H1 (cell line): ENCODE measurements at regions not wholly inside any gene's neighbourhood (a gene's known extent, or its start where the extent isn't known, plus 50 kb on each side); places are given as distances from the start of the nearest gene placed in this dataset.

Experiments
- CTCF ChIA-PET: fragments of 300-600 bp; sonication (Branson Sonifier 250); formaldehyde crosslinking; loops from one replicate; lab custom pipeline; 2021; ENCODE audit not compliant: partially characterized antibody; lab: Charles Lee
- POLR2A ChIA-PET: fragments of 300-600 bp; sonication (Branson Sonifier 250); formaldehyde crosslinking; loops from one replicate; lab custom pipeline; 2021; ENCODE audit warnings: inconsistent platforms; ENCODE audit not compliant: partially characterized antibody; lab: Charles Lee
- DNase-seq, 2 experiments: peaks; one replicate each; pipeline versions ENCODE4 v3.0.0 to v3.0.0-alpha.2; 2010 to 2022; ENCODE audit warnings: low spot score in 2 of 2, low read depth in 1 of 2, mixed read lengths in 1 of 2
- FAIRE-seq: peaks from 2 replicates; lab custom pipeline; 2011; peaks lifted over from hg19 to GRCh38; lab: Jason Lieb, UNC
- H2AFZ ChIP-seq: 2 replicates; pipeline ENCODE4 v1.8.1; 2012; ENCODE audit warnings: low read length, inconsistent platforms
- H2AK5ac ChIP-seq: 2 replicates; pipeline ENCODE4 v1.6.1; 2013; ENCODE audit warnings: low read depth, low read length
- H2BK120ac ChIP-seq: replicated peaks from 2 replicates; pipeline ENCODE3; 2013; ENCODE audit warnings: low read depth, low read length, inconsistent platforms
- H2BK12ac ChIP-seq: 2 replicates; pipeline ENCODE4 v1.6.1; 2013; ENCODE audit warnings: low read depth, low read length
- H2BK15ac ChIP-seq: 2 replicates; pipeline ENCODE4 v1.6.1; 2013; ENCODE audit warnings: low read length
- H2BK20ac ChIP-seq: 2 replicates; pipeline ENCODE4 v1.6.1; 2013; ENCODE audit warnings: low read length
- H2BK5ac ChIP-seq: 2 replicates; pipeline ENCODE4 v1.6.1; 2013; ENCODE audit warnings: low read depth, low read length
- H3K14ac ChIP-seq: 2 replicates; pipeline ENCODE4 v1.6.1; 2013; ENCODE audit warnings: inconsistent platforms; ENCODE audit not compliant: insufficient read length
- H3K18ac ChIP-seq: 2 replicates; pipeline ENCODE4 v1.6.1; 2013; ENCODE audit warnings: low read length; ENCODE audit errors: extremely low read depth
- H3K23ac ChIP-seq: 2 replicates; pipeline ENCODE4 v1.6.1; 2013; ENCODE audit warnings: inconsistent platforms; ENCODE audit not compliant: insufficient read length
- H3K23me2 ChIP-seq: 2 replicates; pipeline ENCODE4 v1.6.1; 2013; ENCODE audit warnings: low read depth, low read length
- H3K27ac ChIP-seq: 2 replicates; pipeline ENCODE4 v1.6.1; 2011; ENCODE audit warnings: low read depth, low read length, inconsistent platforms
- H3K27me3 ChIP-seq, 4 experiments: replicated peaks in 1 of 4; 1 replicate in 1 of 4; 2 replicates in 3 of 4; pipeline versions ENCODE4 v1.6.1 to v1.8.1; 2011 to 2013; ENCODE audit warnings: low read length in 3 of 4, mild to moderate bottlenecking in 3 of 4, inconsistent platforms in 2 of 4, mixed read lengths in 2 of 4, moderate library complexity in 1 of 4; ENCODE audit not compliant: control insufficient read depth in 3 of 4, insufficient read depth in 3 of 4; ENCODE audit errors: extremely low read depth in 1 of 4
- H3K36me3 ChIP-seq, 4 experiments: 2 replicates each; pipeline versions ENCODE4 v1.6.1 to v1.8.1; 2011 to 2013; ENCODE audit warnings: mild to moderate bottlenecking in 4 of 4, low read length in 3 of 4, moderate library complexity in 2 of 4, control low read depth in 1 of 4, inconsistent platforms in 1 of 4; ENCODE audit not compliant: insufficient read depth in 4 of 4, control insufficient read depth in 2 of 4
- H3K4ac ChIP-seq: replicated peaks from 2 replicates; pipeline ENCODE3; 2013; ENCODE audit warnings: low read length, low read depth, mixed read lengths, inconsistent platforms; ENCODE audit not compliant: insufficient read length
- H3K4me1 ChIP-seq, 4 experiments: replicated peaks in 1 of 4; 1 replicate in 1 of 4; 2 replicates in 3 of 4; pipeline versions ENCODE4 v1.6.1 to v1.8.1; 2011 to 2013; ENCODE audit warnings: low read length in 3 of 4, inconsistent platforms in 2 of 4, mixed read lengths in 1 of 4; ENCODE audit not compliant: insufficient read depth in 4 of 4, control insufficient read depth in 3 of 4
- H3K4me2 ChIP-seq, 2 experiments: 2 replicates each; pipeline versions ENCODE4 v1.6.1 to v1.8.1; 2011 to 2013; ENCODE audit warnings: low read depth in 2 of 2, low read length in 2 of 2, control low read depth in 1 of 2, inconsistent platforms in 1 of 2, mild to moderate bottlenecking in 1 of 2; ENCODE audit not compliant: insufficient read depth in 1 of 2
- H3K4me3 ChIP-seq, 4 experiments: fragments of 200-600, 300-600 bp in 1 of 4; sonication (generic), shearing (Covaris generic), sonication (Bioruptor Twin) in 1 of 4; 2 replicates each; pipeline versions ENCODE4 v1.5.1 to v1.8.1; 2011 to 2016; ENCODE audit warnings: low read length in 4 of 4, low read depth in 3 of 4, control low read depth in 2 of 4, inconsistent platforms in 2 of 4, mild to moderate bottlenecking in 2 of 4, mixed read lengths in 1 of 4, moderate library complexity in 1 of 4; ENCODE audit not compliant: insufficient read depth in 2 of 4; ENCODE audit errors: extremely low read depth in 1 of 4
- H3K56ac ChIP-seq: replicated peaks from 2 replicates; pipeline ENCODE3; 2013; ENCODE audit warnings: low read depth, mild to moderate bottlenecking, mixed read lengths, low read length, inconsistent platforms; ENCODE audit not compliant: insufficient read length
- H3K79me1 ChIP-seq: 2 replicates; pipeline ENCODE4 v1.6.1; 2013; ENCODE audit warnings: low read depth, low read length, control low read depth
- H3K79me2 ChIP-seq, 2 experiments: 2 replicates each; pipeline versions ENCODE4 v1.6.1 to v1.8.1; 2012 to 2013; ENCODE audit warnings: low read length in 2 of 2, mild to moderate bottlenecking in 2 of 2, inconsistent platforms in 1 of 2; ENCODE audit not compliant: insufficient read depth in 2 of 2, control insufficient read depth in 1 of 2
- H3K9ac ChIP-seq, 4 experiments: replicated peaks in 1 of 4; 1 replicate in 1 of 4; 2 replicates in 3 of 4; pipeline versions ENCODE4 v1.6.1 to v1.8.1; 2011 to 2013; ENCODE audit warnings: low read depth in 3 of 4, low read length in 3 of 4, control low read depth in 2 of 4, mild to moderate bottlenecking in 2 of 4, moderate library complexity in 2 of 4, inconsistent platforms in 1 of 4; ENCODE audit errors: extremely low read depth in 1 of 4
- H3K9me3 ChIP-seq, 2 experiments: 2 replicates each; pipeline versions ENCODE4 v1.6.1 to v1.8.1; 2012 to 2013; ENCODE audit warnings: mild to moderate bottlenecking in 2 of 2, moderate library complexity in 2 of 2, control low read depth in 1 of 2, inconsistent platforms in 1 of 2, low read depth in 1 of 2, low read length in 1 of 2, mixed read lengths in 1 of 2; ENCODE audit not compliant: insufficient read depth in 2 of 2
- H4K20me1 ChIP-seq, 2 experiments: replicated peaks in 1 of 2; 2 replicates each; pipeline versions ENCODE3 to v1.8.1; 2011 to 2013; ENCODE audit warnings: inconsistent platforms in 2 of 2, low read length in 2 of 2, mild to moderate bottlenecking in 1 of 2; ENCODE audit not compliant: insufficient read depth in 2 of 2, control insufficient read depth in 1 of 2
- H4K5ac ChIP-seq: 2 replicates; pipeline ENCODE4 v1.6.1; 2013; ENCODE audit warnings: low read length, low read depth, mixed read lengths, inconsistent platforms; ENCODE audit not compliant: insufficient read length
- H4K8ac ChIP-seq: 2 replicates; pipeline ENCODE4 v1.8.0; 2013; ENCODE audit warnings: mild to moderate bottlenecking, moderate library complexity, low read length, inconsistent platforms; ENCODE audit not compliant: insufficient read depth; ENCODE audit errors: extremely low read depth
- H4K91ac ChIP-seq: replicated peaks from 2 replicates; pipeline ENCODE3; 2013; ENCODE audit warnings: low read length, mixed read lengths, inconsistent platforms; ENCODE audit not compliant: insufficient read length
- ASH2L ChIP-seq: fragments of 200-600, 300-600 bp; sonication (generic); IDR thresholded peaks from one replicate; pipeline ENCODE4 v1.7.1; 2017; ENCODE audit warnings: low read length
- CBX5 ChIP-seq: fragments of 300-800, 300-1000 bp; sonication (generic); IDR thresholded peaks from 2 replicates; pipeline ENCODE4 v1.7.1; 2016; ENCODE audit warnings: antibody characterized with exemption, low read length, low read depth
- CBX8 ChIP-seq: fragments of 300-800, 300-1000 bp; sonication (generic); IDR thresholded peaks from 2 replicates; pipeline ENCODE4 v1.7.1; 2016; ENCODE audit warnings: low read depth, low read length, borderline replicate concordance
- CEBPB ChIP-seq: IDR thresholded peaks from 2 replicates; pipeline ENCODE4 v1.6.1; 2012; ENCODE audit warnings: low read depth, low read length
- EGR1 ChIP-seq: IDR thresholded peaks from 2 replicates; pipeline ENCODE4 v1.6.1; 2011; ENCODE audit warnings: low read depth, low read length, borderline replicate concordance
- EP300 ChIP-seq, 2 experiments: IDR thresholded peaks; 1 replicate in 1 of 2; 2 replicates in 1 of 2; pipeline ENCODE4 v1.6.1; 2011 to 2012; ENCODE audit warnings: low read depth in 2 of 2, low read length in 2 of 2, mild to moderate bottlenecking in 2 of 2, borderline replicate concordance in 1 of 2, inconsistent platforms in 1 of 2, moderate library complexity in 1 of 2
- GABPA ChIP-seq: IDR thresholded peaks from 2 replicates; pipeline ENCODE4 v1.6.1; 2011; ENCODE audit warnings: mild to moderate bottlenecking, low read length, moderate library complexity, borderline replicate concordance; ENCODE audit not compliant: insufficient read depth
- HDAC2 ChIP-seq, 2 experiments: fragments of 300-600 bp in 1 of 2; sonication (generic) in 1 of 2; IDR thresholded peaks; 2 replicates each; pipeline ENCODE4 v1.6.1; 2011 to 2012; ENCODE audit warnings: low read depth in 2 of 2, low read length in 2 of 2, mild to moderate bottlenecking in 2 of 2, moderate library complexity in 2 of 2, borderline replicate concordance in 1 of 2, inconsistent platforms in 1 of 2
- KDM1A ChIP-seq: fragments of 200-600, 300-600 bp; sonication (generic); IDR thresholded peaks from 2 replicates; pipeline ENCODE4 v1.7.1; 2016; ENCODE audit warnings: mild to moderate bottlenecking, low read length, borderline replicate concordance
- KDM4A ChIP-seq: IDR thresholded peaks from one replicate; pipeline ENCODE4 v1.7.1; 2012; ENCODE audit warnings: low read depth, mild to moderate bottlenecking, moderate library complexity, low read length, inconsistent platforms; ENCODE audit not compliant: severe bottlenecking
- POLR2A ChIP-seq, 2 experiments: IDR thresholded peaks; 1 replicate in 1 of 2; 2 replicates in 1 of 2; pipeline ENCODE4 v1.6.1; 2011; ENCODE audit warnings: low read depth in 2 of 2, low read length in 2 of 2, mild to moderate bottlenecking in 2 of 2; ENCODE audit errors: control extremely low read depth in 1 of 2
- POU5F1 ChIP-seq: IDR thresholded peaks from 2 replicates; pipeline ENCODE4 v1.6.1; 2011; ENCODE audit warnings: low read depth, mild to moderate bottlenecking, low read length, moderate library complexity
- SIRT6 ChIP-seq: IDR thresholded peaks from one replicate; pipeline ENCODE4 v1.7.1; 2012; ENCODE audit warnings: low read length, inconsistent platforms
- SIX5 ChIP-seq: IDR thresholded peaks from 2 replicates; pipeline ENCODE4 v1.6.1; 2011; ENCODE audit warnings: mild to moderate bottlenecking, low read depth, low read length
- SP1 ChIP-seq: IDR thresholded peaks from 2 replicates; pipeline ENCODE4 v1.6.1; 2011; ENCODE audit warnings: low read depth, low read length
- ZNF274 ChIP-seq: IDR thresholded peaks from 2 replicates; pipeline ENCODE4 v1.7.0; 2012; ENCODE audit warnings: low read length, borderline replicate concordance; ENCODE audit errors: extremely low read depth
- WGBS, 2 experiments: shearing (Covaris generic) in 1 of 2; methylation state at CpG; one replicate each; pipeline versions ENCODE4 v1.1.6 to v1.1.7; 2013 to 2015; ENCODE audit warnings: low lambda C conversion rate in 2 of 2, mixed read lengths in 2 of 2, inconsistent platforms in 1 of 2, low coverage in 1 of 2, missing lambda C conversion rate in 1 of 2; ENCODE audit not compliant: insufficient replicate concordance in 2 of 2, insufficient coverage in 1 of 2, insufficient read length in 1 of 2; ENCODE audit errors: extremely low coverage in 1 of 2, missing lambda C conversion rate in 1 of 2; 5-methylcytosine and 5-hydroxymethylcytosine counted together

DNA sequence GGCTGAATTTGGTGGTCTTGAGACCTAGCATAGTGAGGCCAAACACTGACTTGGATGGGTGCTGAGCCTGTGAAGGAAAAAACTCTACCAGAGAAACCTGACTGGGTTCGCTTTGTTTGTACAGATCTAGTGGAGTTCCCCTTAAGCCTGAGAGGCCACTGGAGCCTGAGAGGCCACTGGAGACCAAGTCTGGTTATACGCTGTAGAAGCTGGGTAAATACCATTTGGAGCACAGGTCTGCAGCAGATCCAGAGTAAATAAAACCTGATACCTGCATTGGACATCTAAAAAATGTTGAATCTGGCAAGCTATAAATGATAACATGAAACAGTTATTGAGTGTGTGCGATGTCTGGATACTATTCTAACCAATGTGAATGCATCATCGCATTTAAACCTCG, 104.3 kb upstream of the IGSF1 start:
- POLR2A ChIA-PET = no interaction called here
- Histone ChIP-seq H3K27me3 (no peaks in the 10 kb centered on the region), H3K4me2 (no peak overlapping the region), H3K27ac (no peak overlapping the region), H2BK12ac (no peak overlapping the region), H3K14ac (no peak overlapping the region), H3K4ac (no peak overlapping the region), H3K9ac (no peak overlapping the region), H3K4me1 (peaks cover 0 to 5% (median 0%) of the 10 kb centered on the region in 4 experiments; a peak in 2 of 7 replicates), H2AK5ac (no peak overlapping the region), H3K23me2 (no peaks in the 10 kb centered on the region), H3K23ac (no peak overlapping the region), H2BK120ac (no peak overlapping the region), H3K18ac (no peak overlapping the region), H2BK15ac (no peak overlapping the region), H2AFZ (no peak overlapping the region), H4K8ac (no peak overlapping the region), H3K9me3 (peaks cover 2 to 3% of the 10 kb centered on the region in 2 experiments; a peak in 3 of 4 replicates), H3K56ac (no peak overlapping the region), H3K79me1 (no peaks in the 10 kb centered on the region), H3K79me2 (no peaks in the 10 kb centered on the region), H3K4me3 (no peak overlapping the region), H4K91ac (no peak overlapping the region), H4K20me1 (no peaks in the 10 kb centered on the region), H2BK20ac (no peak overlapping the region), H3K36me3 (peaks cover 0 to 3% (median 1%) of the 10 kb centered on the region in 4 experiments; a peak in 4 of 8 replicates), H2BK5ac (no peak overlapping the region), H4K5ac (no peak overlapping the region)
- CTCF ChIA-PET = no interaction called here
- DNase-seq (no peak), FAIRE-seq (no peak)
- 92% methylated on average over 5 of the region's 5 CpGs; no CpG with 5 or more reads in 1 of the 2 experiments for WGBS, 2 experiments
- TF ChIP-seq SP1 (no peak), EGR1 (no peak), CEBPB (no peak), POU5F1 (no peak), ASH2L (no peak), KDM1A (no peak), KDM4A (no peak), EP300 (IDR thresholded peaks at IDR 0.05; ENCODE audit: borderline replicate concordance in 1 of 2, low read depth in 2 of 2, low read length in 2 of 2) (no peak), GABPA (no peak), HDAC2 (IDR thresholded peaks at IDR 0.05; ENCODE audit: borderline replicate concordance in 1 of 2, low read depth in 2 of 2, low read length in 2 of 2) (no peak), SIRT6 (no peak), ZNF274 (no peak), CBX5 (no peak), SIX5 (no peak), CBX8 (no peak), POLR2A (IDR thresholded peaks at IDR 0.05; ENCODE audit: control extremely low read depth in 1 of 2, low read depth in 2 of 2, low read length in 2 of 2) (no peak)
